PC-3 (cell line): ENCODE measurements at regions not wholly inside any gene's neighbourhood (a gene's known extent, or its start where the extent isn't known, plus 50 kb on each side); places are given as distances from the start of the nearest gene placed in this dataset.
"Not testable (repeated sequence)": the region's sequence is repeated elsewhere in the genome, so short reads cannot be mapped to it uniquely, and the experiment has no call there.

ENCODE experiments used
- CTCF ChIP-seq: fragments of 300-600 bp; sonication (generic); conservative IDR thresholded peaks from 2 replicates; pipeline ENCODE4 v1.5.1; 2017; ENCODE audit warnings: antibody characterized with exemption, low read depth, mild to moderate bottlenecking, low read length
- EZH2 ChIP-seq: fragments of 300-600 bp; sonication (generic); IDR thresholded peaks from one replicate; pipeline ENCODE4 v1.6.1; 2017; ENCODE audit warnings: antibody characterized with exemption, mild to moderate bottlenecking, low read length; ENCODE audit not compliant: unreplicated experiment

GRCh38 chr18:4917509-4917908 is 279.5 kb downstream of the AKAIN1 start:
- TF ChIP-seq CTCF, EZH2: not testable (repeated sequence)
